ENCODE measurements at regions not wholly inside any gene's neighbourhood (a gene's known extent, or its start where the extent isn't known, plus 50 kb on each side); places are given as distances from the start of the nearest gene placed in this dataset.

DNA sequence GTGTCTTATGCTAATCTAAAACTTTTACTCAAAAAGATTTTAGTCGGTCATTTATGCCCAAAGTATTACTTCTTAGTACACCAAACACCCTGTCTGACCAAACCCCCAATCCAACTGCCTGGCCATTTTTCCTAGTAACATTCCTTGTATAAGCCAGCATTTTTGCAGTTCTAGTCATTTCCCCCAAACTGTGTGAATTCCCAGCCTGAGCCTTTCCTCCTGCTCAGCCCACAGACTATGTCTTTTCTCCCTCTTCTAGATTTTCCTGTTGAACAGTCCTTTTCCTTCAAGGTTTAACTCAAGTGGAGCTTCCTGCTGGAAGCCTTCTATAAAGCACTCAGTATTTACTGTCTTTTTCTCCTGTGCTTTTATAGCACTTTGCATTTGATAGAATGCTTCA lies 843.8 kb downstream of the USP25 start:
- TF ChIP-seq, protein P1, sequence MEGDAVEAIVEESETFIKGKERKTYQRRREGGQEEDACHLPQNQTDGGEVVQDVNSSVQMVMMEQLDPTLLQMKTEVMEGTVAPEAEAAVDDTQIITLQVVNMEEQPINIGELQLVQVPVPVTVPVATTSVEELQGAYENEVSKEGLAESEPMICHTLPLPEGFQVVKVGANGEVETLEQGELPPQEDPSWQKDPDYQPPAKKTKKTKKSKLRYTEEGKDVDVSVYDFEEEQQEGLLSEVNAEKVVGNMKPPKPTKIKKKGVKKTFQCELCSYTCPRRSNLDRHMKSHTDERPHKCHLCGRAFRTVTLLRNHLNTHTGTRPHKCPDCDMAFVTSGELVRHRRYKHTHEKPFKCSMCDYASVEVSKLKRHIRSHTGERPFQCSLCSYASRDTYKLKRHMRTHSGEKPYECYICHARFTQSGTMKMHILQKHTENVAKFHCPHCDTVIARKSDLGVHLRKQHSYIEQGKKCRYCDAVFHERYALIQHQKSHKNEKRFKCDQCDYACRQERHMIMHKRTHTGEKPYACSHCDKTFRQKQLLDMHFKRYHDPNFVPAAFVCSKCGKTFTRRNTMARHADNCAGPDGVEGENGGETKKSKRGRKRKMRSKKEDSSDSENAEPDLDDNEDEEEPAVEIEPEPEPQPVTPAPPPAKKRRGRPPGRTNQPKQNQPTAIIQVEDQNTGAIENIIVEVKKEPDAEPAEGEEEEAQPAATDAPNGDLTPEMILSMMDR (IDR thresholded peaks at IDR 0.05 in 4 of 5, conservative IDR thresholded peaks at IDR 0.05 in 1 of 5): no peak
- TF ChIP-seq POLR2A (IDR thresholded peaks at IDR 0.05): no peak

Data from gastrocnemius medialis (tissue), 4 donors.